ENCODE measurements at regions not wholly inside any gene's neighbourhood (a gene's known extent, or its start where the extent isn't known, plus 50 kb on each side); places are given as distances from the start of the nearest gene placed in this dataset.

DNA sequence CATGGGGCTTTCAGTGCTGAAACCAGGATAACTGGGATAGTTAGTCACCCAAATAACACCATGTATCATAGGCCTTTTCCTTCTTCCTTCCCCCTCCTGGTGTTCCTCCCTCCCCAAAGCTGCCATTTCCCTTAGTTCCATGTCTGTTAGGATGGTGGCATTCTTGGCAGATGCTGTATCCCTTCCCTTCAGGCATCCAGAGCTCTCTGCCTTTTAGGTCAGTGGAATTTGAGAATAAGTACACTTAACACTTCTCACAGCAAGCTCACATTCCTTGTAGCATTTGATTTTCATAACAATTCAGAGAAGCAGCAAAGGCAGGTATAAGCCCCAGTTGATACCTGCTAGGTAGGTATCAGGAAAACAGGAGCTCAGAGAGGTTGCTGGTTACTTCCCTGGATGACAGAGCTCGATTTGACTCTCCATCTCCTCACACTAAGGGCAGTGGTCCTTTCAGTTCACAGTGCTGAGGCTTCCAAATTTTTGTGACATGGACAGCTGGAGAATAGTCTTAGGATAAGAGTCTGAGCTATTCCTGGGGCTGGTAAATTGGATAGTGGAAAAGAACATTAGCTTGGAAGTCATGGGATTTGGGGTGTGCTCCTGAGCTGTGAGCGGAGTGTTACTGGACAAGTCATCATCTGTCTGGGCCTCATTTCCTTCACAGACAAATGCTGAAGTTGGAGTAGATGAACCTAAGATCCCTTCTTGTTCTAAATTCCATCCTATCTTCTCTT lies 108.7 kb upstream of the RHOBTB1 start:
- DNase-seq (ENCODE audit: low spot score), result no peak
- intact Hi-C loops (cut with DNase I), result no loop called here
- no peaks in the 10 kb centered on the region for H3K27me3 ChIP-seq (replicated peaks; ENCODE audit: insufficient read depth)
- H3K36me3 ChIP-seq, result no peaks in the 10 kb centered on the region
- TF ChIP-seq POLR2A (IDR thresholded peaks at IDR 0.05) (no peak), POLR2AphosphoS5 (IDR thresholded peaks at IDR 0.05) (no peak)
- TF ChIP-seq, protein P1, sequence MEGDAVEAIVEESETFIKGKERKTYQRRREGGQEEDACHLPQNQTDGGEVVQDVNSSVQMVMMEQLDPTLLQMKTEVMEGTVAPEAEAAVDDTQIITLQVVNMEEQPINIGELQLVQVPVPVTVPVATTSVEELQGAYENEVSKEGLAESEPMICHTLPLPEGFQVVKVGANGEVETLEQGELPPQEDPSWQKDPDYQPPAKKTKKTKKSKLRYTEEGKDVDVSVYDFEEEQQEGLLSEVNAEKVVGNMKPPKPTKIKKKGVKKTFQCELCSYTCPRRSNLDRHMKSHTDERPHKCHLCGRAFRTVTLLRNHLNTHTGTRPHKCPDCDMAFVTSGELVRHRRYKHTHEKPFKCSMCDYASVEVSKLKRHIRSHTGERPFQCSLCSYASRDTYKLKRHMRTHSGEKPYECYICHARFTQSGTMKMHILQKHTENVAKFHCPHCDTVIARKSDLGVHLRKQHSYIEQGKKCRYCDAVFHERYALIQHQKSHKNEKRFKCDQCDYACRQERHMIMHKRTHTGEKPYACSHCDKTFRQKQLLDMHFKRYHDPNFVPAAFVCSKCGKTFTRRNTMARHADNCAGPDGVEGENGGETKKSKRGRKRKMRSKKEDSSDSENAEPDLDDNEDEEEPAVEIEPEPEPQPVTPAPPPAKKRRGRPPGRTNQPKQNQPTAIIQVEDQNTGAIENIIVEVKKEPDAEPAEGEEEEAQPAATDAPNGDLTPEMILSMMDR (IDR thresholded peaks at IDR 0.05), result no peak
- 76% methylated on average over 2 of the region's 2 CpGs for WGBS
- no peaks in the 10 kb centered on the region for H3K4me1 ChIP-seq (replicated peaks)
- no peaks in the 10 kb centered on the region for H3K9me3 ChIP-seq
- no peak overlapping the region for H3K27ac ChIP-seq
- no peak overlapping the region for H3K4me3 ChIP-seq

DNA sequence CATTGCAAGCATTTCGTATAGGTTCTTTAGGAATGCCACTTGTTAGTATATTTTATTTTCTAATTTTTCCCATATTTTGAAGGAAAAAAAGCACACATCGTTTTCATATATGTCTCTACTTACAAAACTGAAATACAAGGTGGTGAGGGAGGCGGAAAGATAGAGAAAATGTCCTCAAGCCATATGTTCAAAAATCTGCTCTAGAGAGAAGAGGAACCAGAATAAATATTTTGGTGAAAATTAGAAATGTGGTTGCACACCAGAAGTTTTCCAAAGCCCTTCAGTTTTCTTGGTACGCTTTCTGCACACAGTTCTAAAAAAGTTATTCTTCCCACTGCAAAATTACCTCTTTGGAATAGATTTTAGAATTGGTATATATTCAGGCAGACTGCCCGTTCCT lies 107.4 kb upstream of the RHOBTB1 start:
- Histone ChIP-seq H3K4me3 (no peak overlapping the region), H3K36me3 (no peaks in the 10 kb centered on the region), H3K4me1 (replicated peaks) (no peaks in the 10 kb centered on the region), H3K27me3 (replicated peaks; ENCODE audit: insufficient read depth) (no peaks in the 10 kb centered on the region), H3K9me3 (no peaks in the 10 kb centered on the region), H3K27ac (no peak overlapping the region)
- intact Hi-C loops (cut with DNase I), result no loop called here
- TF ChIP-seq, protein P1 (IDR thresholded peaks at IDR 0.05), result no peak
- TF ChIP-seq POLR2AphosphoS5 (IDR thresholded peaks at IDR 0.05) (no peak), POLR2A (IDR thresholded peaks at IDR 0.05) (no peak)
- no peak for DNase-seq (ENCODE audit: low spot score)
- WGBS, result 95% methylated on average over 5 of the region's 5 CpGs

DNA sequence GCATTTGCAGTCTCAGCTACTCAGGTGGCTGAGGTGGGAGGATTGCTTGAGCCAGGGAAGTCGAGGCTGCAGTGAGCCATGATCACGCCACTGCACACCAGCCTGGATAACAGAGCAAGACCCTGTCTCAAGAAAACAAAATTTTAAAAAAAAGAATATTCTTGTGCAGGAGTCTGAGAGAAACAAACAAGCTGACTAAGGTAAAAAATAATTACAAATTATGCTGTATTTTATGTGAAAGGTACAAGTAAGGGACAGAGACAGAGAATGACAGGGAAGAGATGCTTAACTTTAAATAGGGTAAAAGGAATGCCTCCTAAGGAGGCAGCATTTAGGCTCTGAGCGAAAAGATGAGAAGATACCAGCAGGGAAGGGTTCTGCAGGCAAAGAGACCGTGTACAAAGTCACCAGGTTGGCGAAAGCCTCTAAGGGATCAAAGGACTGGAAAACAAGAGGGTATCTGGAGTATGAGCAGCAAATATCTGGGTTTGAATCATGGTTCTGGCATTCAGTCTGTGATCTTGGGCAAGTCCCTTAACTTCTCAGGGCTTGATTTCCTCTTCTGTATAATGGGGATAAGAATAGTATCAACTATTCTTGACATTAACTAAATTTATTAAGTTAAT lies 106.2 kb upstream of the RHOBTB1 start:
- no peak overlapping the region for H3K4me3 ChIP-seq
- no peaks in the 10 kb centered on the region for H3K9me3 ChIP-seq
- TF ChIP-seq, protein P1 (IDR thresholded peaks at IDR 0.05), result no peak
- TF ChIP-seq POLR2A (IDR thresholded peaks at IDR 0.05) (no peak), POLR2AphosphoS5 (IDR thresholded peaks at IDR 0.05) (no peak)
- no peak overlapping the region for H3K27ac ChIP-seq
- intact Hi-C loops (cut with DNase I), result no loop called here
- H3K4me1 ChIP-seq (replicated peaks), result no peaks in the 10 kb centered on the region
- H3K36me3 ChIP-seq, result no peaks in the 10 kb centered on the region
- no peaks in the 10 kb centered on the region for H3K27me3 ChIP-seq (replicated peaks; ENCODE audit: insufficient read depth)
- 94% methylated on average over 5 of the region's 5 CpGs for WGBS
- no peak for DNase-seq (ENCODE audit: low spot score)

DNA sequence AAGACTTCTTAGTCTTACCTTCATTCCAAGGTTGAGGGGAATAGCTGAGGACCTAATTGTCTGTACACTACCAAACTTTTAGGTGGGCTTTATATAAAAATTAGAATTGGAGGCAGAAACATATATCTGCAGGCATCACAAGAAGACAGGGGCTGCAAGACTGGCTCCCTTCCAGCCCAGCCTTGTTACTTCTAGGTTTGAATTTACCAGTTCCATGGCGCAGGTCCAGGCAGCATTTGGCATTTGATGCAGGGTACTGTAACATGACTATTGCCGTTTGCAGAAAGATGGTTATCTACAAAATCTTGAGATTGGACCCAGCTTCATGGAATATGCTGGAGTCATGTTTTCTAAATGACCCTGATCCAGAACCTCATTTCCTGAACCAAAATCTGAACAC lies 105.4 kb upstream of the RHOBTB1 start:
- Histone ChIP-seq H3K9me3 (no peaks in the 10 kb centered on the region), H3K27me3 (replicated peaks; ENCODE audit: insufficient read depth) (no peaks in the 10 kb centered on the region), H3K27ac (no peak overlapping the region), H3K4me3 (no peak overlapping the region), H3K4me1 (replicated peaks) (no peaks in the 10 kb centered on the region), H3K36me3 (no peaks in the 10 kb centered on the region)
- TF ChIP-seq POLR2A (IDR thresholded peaks at IDR 0.05) (no peak), POLR2AphosphoS5 (IDR thresholded peaks at IDR 0.05) (no peak)
- TF ChIP-seq, protein P1 (IDR thresholded peaks at IDR 0.05), result no peak
- intact Hi-C loops (cut with DNase I), result no loop called here
- no peak for DNase-seq (ENCODE audit: low spot score)
- 43% methylated on average over 2 of the region's 2 CpGs for WGBS

Measured in prostate gland (tissue), 2 donors.